HepG2 (cell line): ENCODE measurements at regions not wholly inside any gene's neighbourhood (a gene's known extent, or its start where the extent isn't known, plus 50 kb on each side); places are given as distances from the start of the nearest gene placed in this dataset.

ENCODE experiments used
- ATAC-seq: fragments of 200-7000 bp; cut with Tn5 transposase; 3 replicates; pipeline ENCODE4 v1.9.1; 2020; ENCODE audit warnings: mild to moderate bottlenecking, moderate library complexity
- BruUV-seq: library from RNA; stranded (reverse); fragments of 400-500 nt; replicated peaks from 2 replicates; lab custom pipeline; 2021; lab: Mats Ljungman, UMichigan
- CTCF ChIA-PET: fragments of 300-600 bp; formaldehyde crosslinking; extraction: SDS; loops from one replicate; lab custom pipeline; 2021; ENCODE audit warnings: low total read pairs, inconsistent platforms, low intra/inter-chr PET ratio; lab: Yijun Ruan, JAX
- POLR2A ChIA-PET: fragments of 350-600 bp; sonication (Branson Sonifier 250); formaldehyde crosslinking; loops from one replicate; lab custom pipeline; 2020; ENCODE audit warnings: antibody characterized with exemption, inconsistent platforms; lab: Yijun Ruan, JAX
- DNase-seq: peaks from one replicate; pipeline ENCODE4 v3.0.0-alpha.2; 2015; ENCODE audit warnings: low spot score
- FAIRE-seq: peaks from 3 replicates; lab custom pipeline; 2011; peaks lifted over from hg19 to GRCh38; lab: Jason Lieb, UNC
- H2AFZ ChIP-seq: one replicate; pipeline ENCODE4 v1.6.1; 2011; ENCODE audit warnings: low read length, inconsistent platforms
- H3K27ac ChIP-seq: fragments of 300-600 bp; 3 replicates; pipeline ENCODE4 v1.8.0; 2011; ENCODE audit warnings: mixed run types, mild to moderate bottlenecking, mixed read lengths, low read length, inconsistent platforms; ENCODE audit not compliant: insufficient read depth; ENCODE audit errors: extremely low read length
- H3K27me3 ChIP-seq, 2 experiments: fragments of 200-600 bp in 1 of 2; 2 replicates in 1 of 2; 3 replicates in 1 of 2; pipeline versions ENCODE4 v1.6.0 to v1.8.0; 2011; ENCODE audit warnings: low read length in 2 of 2, mild to moderate bottlenecking in 2 of 2, moderate library complexity in 2 of 2, inconsistent platforms in 1 of 2; ENCODE audit not compliant: insufficient read depth in 2 of 2, control insufficient read depth in 1 of 2
- H3K36me3 ChIP-seq, 2 experiments: fragments of 200-600 bp in 1 of 2; replicated peaks in 1 of 2; 2 replicates in 1 of 2; 3 replicates in 1 of 2; pipeline versions ENCODE4 v1.5.1 to v1.8.0; 2011; ENCODE audit warnings: low read length in 2 of 2, inconsistent platforms in 1 of 2; ENCODE audit not compliant: insufficient read depth in 2 of 2, control insufficient read depth in 1 of 2
- H3K4me1 ChIP-seq: 2 replicates; pipeline ENCODE4 v1.5.1; 2012; ENCODE audit warnings: low read length, inconsistent platforms; ENCODE audit not compliant: insufficient read depth
- H3K4me2 ChIP-seq: 2 replicates; pipeline ENCODE4 v1.6.0; 2011; ENCODE audit warnings: low read depth, low read length, inconsistent platforms
- H3K4me3 ChIP-seq, 3 experiments: fragments of 200-600 bp in 1 of 3; sonication (generic), shearing (Covaris generic) in 1 of 3; replicated peaks in 1 of 3; 2 replicates each; pipeline ENCODE4 v1.5.1; 2011 to 2016; ENCODE audit warnings: low read length in 3 of 3, inconsistent platforms in 2 of 3, low read depth in 2 of 3, mild to moderate bottlenecking in 2 of 3, control low read depth in 1 of 3, mixed read lengths in 1 of 3; ENCODE audit not compliant: insufficient read depth in 1 of 3
- H3K79me2 ChIP-seq: one replicate; pipeline ENCODE4 v1.6.1; 2011; ENCODE audit warnings: low read length, inconsistent platforms; ENCODE audit not compliant: insufficient read depth
- H3K9ac ChIP-seq: 2 replicates; pipeline ENCODE4 v1.6.0; 2011; ENCODE audit warnings: mild to moderate bottlenecking, low read depth, low read length, inconsistent platforms; ENCODE audit not compliant: insufficient read depth
- H3K9me3 ChIP-seq: 2 replicates; pipeline ENCODE4 v1.5.1; 2012; ENCODE audit warnings: mild to moderate bottlenecking, low read length
- H4K20me1 ChIP-seq: 2 replicates; pipeline ENCODE4 v1.6.0; 2011; ENCODE audit warnings: inconsistent platforms, mild to moderate bottlenecking, low read length, moderate library complexity; ENCODE audit not compliant: insufficient read depth
- BRCA1 ChIP-seq: sonication (generic); formaldehyde crosslinking; IDR thresholded peaks from 2 replicates; pipeline ENCODE4 v1.4.0; 2020; ENCODE audit warnings: missing genetic modification reagents
- PPARG ChIP-seq: conservative IDR thresholded peaks from 2 replicates; pipeline ENCODE4 v1.6.1; 2016; ENCODE audit warnings: missing biosample characterization, missing genetic modification reagents
- ZGPAT ChIP-seq: IDR thresholded peaks from 2 replicates; pipeline ENCODE4 v1.6.1; 2016; ENCODE audit warnings: mild to moderate bottlenecking
- ZNF512B ChIP-seq: sonication (generic); formaldehyde crosslinking; IDR thresholded peaks from 2 replicates; pipeline ENCODE4 v1.5.1; 2020; ENCODE audit warnings: missing genetic modification reagents, mild to moderate bottlenecking, borderline replicate concordance
- WGBS: methylation state at CpG from one replicate; pipeline ENCODE4 v1.1.6; 2017; ENCODE audit warnings: low lambda C conversion rate; 5-methylcytosine and 5-hydroxymethylcytosine counted together
- in situ Hi-C: cut with HindIII; loops from 2 replicates; pipeline ENCODE4 v1.10.0; 2017; ENCODE audit warnings: low pct_unique_long_range_greater_than_20kb; ENCODE audit not compliant: extremely low pct_ligation_motif_present
- intact Hi-C: fragments of 100-400 bp; cut with micrococcal nuclease; formaldehyde crosslinking; loops from one replicate; pipeline ENCODE4 v1.10.0; 2022; ENCODE audit not compliant: unreplicated experiment
- TF ChIP-seq, protein P1 (sequence below): sonication (generic); formaldehyde crosslinking; IDR thresholded peaks from 2 replicates; pipeline ENCODE4 v1.4.0; 2020; ENCODE audit warnings: missing genetic modification reagents
- TF ChIP-seq, protein P2 (sequence below): sonication (generic); formaldehyde crosslinking; IDR thresholded peaks from 2 replicates; pipeline ENCODE4 v1.4.0; 2020; ENCODE audit warnings: missing genetic modification reagents, mild to moderate bottlenecking, borderline replicate concordance

DNA sequence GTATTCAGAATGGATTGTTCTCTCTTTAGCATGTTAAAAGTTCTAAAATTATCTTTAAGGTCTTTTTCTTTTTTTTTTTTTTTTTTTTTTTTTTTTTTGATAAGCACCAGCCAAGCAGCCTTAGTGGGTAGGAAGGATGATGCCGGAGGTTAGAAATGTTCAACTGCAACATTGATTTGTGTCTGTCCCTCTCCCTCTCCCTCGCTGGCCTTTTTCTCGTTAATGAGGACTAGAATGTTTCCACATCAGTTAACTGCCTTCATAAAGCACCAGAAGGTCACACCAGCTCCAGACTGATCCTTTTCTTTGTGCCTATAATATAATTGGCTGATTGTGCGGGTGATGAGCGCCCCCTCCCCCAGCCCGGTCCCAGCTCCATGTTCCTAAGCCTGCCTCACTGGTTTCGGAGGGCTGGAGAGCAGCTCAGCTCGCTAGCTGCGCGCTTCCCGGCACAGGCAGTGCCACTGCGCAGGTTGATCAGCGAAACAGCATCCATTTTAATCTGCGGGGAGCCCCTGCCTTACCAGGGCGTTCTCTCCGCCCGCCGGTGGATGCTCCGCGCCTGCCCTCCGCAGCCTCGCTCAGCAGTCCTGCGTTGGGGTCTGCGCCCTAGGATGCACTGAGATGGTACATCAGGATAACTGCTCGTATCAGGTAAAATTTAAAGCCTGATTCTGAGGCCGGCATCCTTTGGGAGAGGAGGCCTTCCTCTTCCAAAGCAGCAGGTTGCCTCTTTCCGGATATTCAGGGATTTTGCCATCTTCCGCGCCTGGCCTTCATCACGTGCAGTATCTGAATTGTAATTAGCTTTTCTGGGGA is 148.9 kb upstream of the IL12A start, which contains the start of gene SCHIP1:
Gene SCHIP1 (plus strand): TSS at position 301 of the 819 bp plus-strand sequence.
- ChIA-PET POLR2A (no interaction called here), CTCF (no interaction called here)
- H3K36me3 ChIP-seq = no peaks in the 10 kb centered on the region
- no peaks in the 10 kb centered on the region for H3K4me1 ChIP-seq
- no peaks in the 10 kb centered on the region; a peak in 1 of 5 replicates for H3K27me3 ChIP-seq
- no peak for DNase-seq
- H2AFZ ChIP-seq = no peak within 1 kb of the TSS
- FAIRE-seq = no peak
- 78% methylated on average over 17 of the region's 30 CpGs for WGBS
- TF ChIP-seq ZNF512B = no peak
- TF ChIP-seq ZGPAT = no peak
- TF ChIP-seq, protein P1, sequence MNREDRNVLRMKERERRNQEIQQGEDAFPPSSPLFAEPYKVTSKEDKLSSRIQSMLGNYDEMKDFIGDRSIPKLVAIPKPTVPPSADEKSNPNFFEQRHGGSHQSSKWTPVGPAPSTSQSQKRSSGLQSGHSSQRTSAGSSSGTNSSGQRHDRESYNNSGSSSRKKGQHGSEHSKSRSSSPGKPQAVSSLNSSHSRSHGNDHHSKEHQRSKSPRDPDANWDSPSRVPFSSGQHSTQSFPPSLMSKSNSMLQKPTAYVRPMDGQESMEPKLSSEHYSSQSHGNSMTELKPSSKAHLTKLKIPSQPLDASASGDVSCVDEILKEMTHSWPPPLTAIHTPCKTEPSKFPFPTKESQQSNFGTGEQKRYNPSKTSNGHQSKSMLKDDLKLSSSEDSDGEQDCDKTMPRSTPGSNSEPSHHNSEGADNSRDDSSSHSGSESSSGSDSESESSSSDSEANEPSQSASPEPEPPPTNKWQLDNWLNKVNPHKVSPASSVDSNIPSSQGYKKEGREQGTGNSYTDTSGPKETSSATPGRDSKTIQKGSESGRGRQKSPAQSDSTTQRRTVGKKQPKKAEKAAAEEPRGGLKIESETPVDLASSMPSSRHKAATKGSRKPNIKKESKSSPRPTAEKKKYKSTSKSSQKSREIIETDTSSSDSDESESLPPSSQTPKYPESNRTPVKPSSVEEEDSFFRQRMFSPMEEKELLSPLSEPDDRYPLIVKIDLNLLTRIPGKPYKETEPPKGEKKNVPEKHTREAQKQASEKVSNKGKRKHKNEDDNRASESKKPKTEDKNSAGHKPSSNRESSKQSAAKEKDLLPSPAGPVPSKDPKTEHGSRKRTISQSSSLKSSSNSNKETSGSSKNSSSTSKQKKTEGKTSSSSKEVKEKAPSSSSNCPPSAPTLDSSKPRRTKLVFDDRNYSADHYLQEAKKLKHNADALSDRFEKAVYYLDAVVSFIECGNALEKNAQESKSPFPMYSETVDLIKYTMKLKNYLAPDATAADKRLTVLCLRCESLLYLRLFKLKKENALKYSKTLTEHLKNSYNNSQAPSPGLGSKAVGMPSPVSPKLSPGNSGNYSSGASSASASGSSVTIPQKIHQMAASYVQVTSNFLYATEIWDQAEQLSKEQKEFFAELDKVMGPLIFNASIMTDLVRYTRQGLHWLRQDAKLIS = no peak
- no peak for TF ChIP-seq PPARG (CRISPR knock-in tag)
- TF ChIP-seq, protein P2, sequence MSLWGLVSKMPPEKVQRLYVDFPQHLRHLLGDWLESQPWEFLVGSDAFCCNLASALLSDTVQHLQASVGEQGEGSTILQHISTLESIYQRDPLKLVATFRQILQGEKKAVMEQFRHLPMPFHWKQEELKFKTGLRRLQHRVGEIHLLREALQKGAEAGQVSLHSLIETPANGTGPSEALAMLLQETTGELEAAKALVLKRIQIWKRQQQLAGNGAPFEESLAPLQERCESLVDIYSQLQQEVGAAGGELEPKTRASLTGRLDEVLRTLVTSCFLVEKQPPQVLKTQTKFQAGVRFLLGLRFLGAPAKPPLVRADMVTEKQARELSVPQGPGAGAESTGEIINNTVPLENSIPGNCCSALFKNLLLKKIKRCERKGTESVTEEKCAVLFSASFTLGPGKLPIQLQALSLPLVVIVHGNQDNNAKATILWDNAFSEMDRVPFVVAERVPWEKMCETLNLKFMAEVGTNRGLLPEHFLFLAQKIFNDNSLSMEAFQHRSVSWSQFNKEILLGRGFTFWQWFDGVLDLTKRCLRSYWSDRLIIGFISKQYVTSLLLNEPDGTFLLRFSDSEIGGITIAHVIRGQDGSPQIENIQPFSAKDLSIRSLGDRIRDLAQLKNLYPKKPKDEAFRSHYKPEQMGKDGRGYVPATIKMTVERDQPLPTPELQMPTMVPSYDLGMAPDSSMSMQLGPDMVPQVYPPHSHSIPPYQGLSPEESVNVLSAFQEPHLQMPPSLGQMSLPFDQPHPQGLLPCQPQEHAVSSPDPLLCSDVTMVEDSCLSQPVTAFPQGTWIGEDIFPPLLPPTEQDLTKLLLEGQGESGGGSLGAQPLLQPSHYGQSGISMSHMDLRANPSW (CRISPR knock-in tag) = no peak
- TF ChIP-seq BRCA1 (CRISPR knock-in tag) = no peak
- H3K9ac ChIP-seq = no peak within 1 kb of the TSS
- no peak within 1 kb of the TSS for H3K27ac ChIP-seq
- no peaks in the 10 kb centered on the region for H3K9me3 ChIP-seq
- intact Hi-C loops = no loop called here
- H3K4me2 ChIP-seq = no peak within 1 kb of the TSS
- H3K4me3 ChIP-seq = no peak within 1 kb of the TSS
- no peaks in the 10 kb centered on the region for H3K79me2 ChIP-seq
- no TSS peak for BruUV-seq
- in situ Hi-C loops = no loop called here
- ATAC-seq = no peak
- H4K20me1 ChIP-seq = no peaks in the 10 kb centered on the region
